HEK293T (cell line): ENCODE measurements at regions not wholly inside any gene's neighbourhood (a gene's known extent, or its start where the extent isn't known, plus 50 kb on each side); places are given as distances from the start of the nearest gene placed in this dataset.

ENCODE experiments used
- ELF4 ChIP-seq: fragments of 450-650 bp; IDR thresholded peaks from 2 replicates; pipeline ENCODE4 v1.6.1; 2017; ENCODE audit warnings: antibody characterized with exemption
- FOXK2 ChIP-seq: fragments of 450-650 bp; IDR thresholded peaks from 2 replicates; pipeline ENCODE4 v1.6.1; 2016; ENCODE audit warnings: mild to moderate bottlenecking
- FOXM1 ChIP-seq: fragments of 450-650 bp; IDR thresholded peaks from 2 replicates; pipeline ENCODE4 v1.6.1; 2017; ENCODE audit warnings: mild to moderate bottlenecking, borderline replicate concordance
- SP1 ChIP-seq: fragments of 450-650 bp; IDR thresholded peaks from 2 replicates; pipeline ENCODE4 v1.6.1; 2017

DNA sequence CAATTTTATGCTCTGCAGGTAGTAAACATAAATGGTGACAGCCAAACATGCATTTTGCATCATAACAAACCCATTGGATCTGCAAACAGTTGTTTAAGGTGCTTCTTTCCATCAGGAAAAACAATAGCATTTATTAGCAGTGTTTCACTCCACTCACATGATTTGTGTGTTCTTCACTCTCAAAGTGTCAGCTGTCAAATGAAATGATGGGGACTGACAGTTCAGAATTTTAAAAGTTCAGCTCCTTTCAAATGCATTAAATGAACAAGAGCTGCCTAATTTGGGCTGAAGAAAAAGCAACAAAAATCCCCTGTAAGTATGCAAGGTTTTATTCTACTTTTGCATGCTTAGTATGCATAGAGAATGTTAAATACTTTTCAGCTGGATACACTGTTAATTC is 145.2 kb upstream of the CDIN1 start:
- TF ChIP-seq ELF4 (no peak), FOXM1 (no peak), FOXK2 (no peak), SP1 (no peak)
